HepG2 (cell line): ENCODE measurements at regions not wholly inside any gene's neighbourhood (a gene's known extent, or its start where the extent isn't known, plus 50 kb on each side); places are given as distances from the start of the nearest gene placed in this dataset.

Experiments
- ATAC-seq: fragments of 200-7000 bp; cut with Tn5 transposase; 3 replicates; pipeline ENCODE4 v1.9.1; 2020; ENCODE audit warnings: mild to moderate bottlenecking, moderate library complexity
- BruUV-seq: library from RNA; stranded (reverse); fragments of 400-500 nt; replicated peaks from 2 replicates; lab custom pipeline; 2021; lab: Mats Ljungman, UMichigan
- CTCF ChIA-PET: fragments of 300-600 bp; formaldehyde crosslinking; extraction: SDS; loops from one replicate; lab custom pipeline; 2021; ENCODE audit warnings: low total read pairs, inconsistent platforms, low intra/inter-chr PET ratio; lab: Yijun Ruan, JAX
- POLR2A ChIA-PET: fragments of 350-600 bp; sonication (Branson Sonifier 250); formaldehyde crosslinking; loops from one replicate; lab custom pipeline; 2020; ENCODE audit warnings: antibody characterized with exemption, inconsistent platforms; lab: Yijun Ruan, JAX
- DNase-seq: peaks from one replicate; pipeline ENCODE4 v3.0.0-alpha.2; 2015; ENCODE audit warnings: low spot score
- FAIRE-seq: peaks from 3 replicates; lab custom pipeline; 2011; peaks lifted over from hg19 to GRCh38; lab: Jason Lieb, UNC
- H2AFZ ChIP-seq: one replicate; pipeline ENCODE4 v1.6.1; 2011; ENCODE audit warnings: low read length, inconsistent platforms
- H3K27ac ChIP-seq: fragments of 300-600 bp; 3 replicates; pipeline ENCODE4 v1.8.0; 2011; ENCODE audit warnings: mixed run types, mild to moderate bottlenecking, mixed read lengths, low read length, inconsistent platforms; ENCODE audit not compliant: insufficient read depth; ENCODE audit errors: extremely low read length
- H3K27me3 ChIP-seq, 2 experiments: fragments of 200-600 bp in 1 of 2; 2 replicates in 1 of 2; 3 replicates in 1 of 2; pipeline versions ENCODE4 v1.6.0 to v1.8.0; 2011; ENCODE audit warnings: low read length in 2 of 2, mild to moderate bottlenecking in 2 of 2, moderate library complexity in 2 of 2, inconsistent platforms in 1 of 2; ENCODE audit not compliant: insufficient read depth in 2 of 2, control insufficient read depth in 1 of 2
- H3K36me3 ChIP-seq, 2 experiments: fragments of 200-600 bp in 1 of 2; replicated peaks in 1 of 2; 2 replicates in 1 of 2; 3 replicates in 1 of 2; pipeline versions ENCODE4 v1.5.1 to v1.8.0; 2011; ENCODE audit warnings: low read length in 2 of 2, inconsistent platforms in 1 of 2; ENCODE audit not compliant: insufficient read depth in 2 of 2, control insufficient read depth in 1 of 2
- H3K4me1 ChIP-seq: 2 replicates; pipeline ENCODE4 v1.5.1; 2012; ENCODE audit warnings: low read length, inconsistent platforms; ENCODE audit not compliant: insufficient read depth
- H3K4me2 ChIP-seq: 2 replicates; pipeline ENCODE4 v1.6.0; 2011; ENCODE audit warnings: low read depth, low read length, inconsistent platforms
- H3K4me3 ChIP-seq, 3 experiments: fragments of 200-600 bp in 1 of 3; sonication (generic), shearing (Covaris generic) in 1 of 3; replicated peaks in 1 of 3; 2 replicates each; pipeline ENCODE4 v1.5.1; 2011 to 2016; ENCODE audit warnings: low read length in 3 of 3, inconsistent platforms in 2 of 3, low read depth in 2 of 3, mild to moderate bottlenecking in 2 of 3, control low read depth in 1 of 3, mixed read lengths in 1 of 3; ENCODE audit not compliant: insufficient read depth in 1 of 3
- H3K79me2 ChIP-seq: one replicate; pipeline ENCODE4 v1.6.1; 2011; ENCODE audit warnings: low read length, inconsistent platforms; ENCODE audit not compliant: insufficient read depth
- H3K9ac ChIP-seq: 2 replicates; pipeline ENCODE4 v1.6.0; 2011; ENCODE audit warnings: mild to moderate bottlenecking, low read depth, low read length, inconsistent platforms; ENCODE audit not compliant: insufficient read depth
- H3K9me3 ChIP-seq: 2 replicates; pipeline ENCODE4 v1.5.1; 2012; ENCODE audit warnings: mild to moderate bottlenecking, low read length
- H4K20me1 ChIP-seq: 2 replicates; pipeline ENCODE4 v1.6.0; 2011; ENCODE audit warnings: inconsistent platforms, mild to moderate bottlenecking, low read length, moderate library complexity; ENCODE audit not compliant: insufficient read depth
- ADNP ChIP-seq: sonication (generic); formaldehyde crosslinking; IDR thresholded peaks from 2 replicates; pipeline ENCODE4 v1.4.0; 2020; ENCODE audit warnings: missing genetic modification reagents
- GABPA ChIP-seq, 2 experiments: IDR thresholded peaks; 2 replicates each; pipeline ENCODE4 v1.6.1; 2011 to 2016; ENCODE audit warnings: low read depth in 2 of 2, low read length in 1 of 2, missing biosample characterization in 1 of 2, missing genetic modification characterization in 1 of 2
- HNF1B ChIP-seq: sonication (generic); formaldehyde crosslinking; IDR thresholded peaks from 2 replicates; pipeline ENCODE4 v1.5.1; 2020; ENCODE audit warnings: mild to moderate bottlenecking, moderate library complexity, missing genetic modification reagents
- KLF16 ChIP-seq, 2 experiments: sonication (generic) in 1 of 2; formaldehyde crosslinking in 1 of 2; IDR thresholded peaks; 2 replicates each; pipeline versions ENCODE4 v1.6.1 to v1.8.0; 2016 to 2023; ENCODE audit warnings: missing genetic modification reagents in 2 of 2, missing compliant biosample characterization in 1 of 2
- MBNL3 ChIP-seq: fragments of 250-450 bp; sonication (Bioruptor Pico); conservative IDR thresholded peaks from 2 replicates; pipeline ENCODE4 v1.8.0; 2022; ENCODE audit warnings: mild to moderate bottlenecking, inconsistent platforms
- PAWR ChIP-seq: sonication (generic); formaldehyde crosslinking; IDR thresholded peaks from 2 replicates; pipeline ENCODE4 v1.4.0; 2020; ENCODE audit warnings: missing genetic modification reagents, mild to moderate bottlenecking, borderline replicate concordance
- PAX8 ChIP-seq: sonication (generic); formaldehyde crosslinking; IDR thresholded peaks from 2 replicates; pipeline ENCODE4 v1.8.0; 2022; ENCODE audit warnings: mild to moderate bottlenecking, missing genetic modification reagents, borderline replicate concordance
- U2AF1 ChIP-seq: fragments of 200-400 bp; formaldehyde crosslinking; optimal IDR thresholded peaks from 2 replicates; pipeline ENCODE3; 2017; ENCODE audit warnings: mild to moderate bottlenecking, low read depth, low read length
- ZMAT3 ChIP-seq: sonication (generic); formaldehyde crosslinking; conservative IDR thresholded peaks from 2 replicates; pipeline ENCODE4 v1.7.0; 2021; ENCODE audit warnings: missing genetic modification reagents
- ZNF253 ChIP-seq: sonication (generic); formaldehyde crosslinking; IDR thresholded peaks from 2 replicates; pipeline ENCODE4 v1.8.0; 2022; ENCODE audit warnings: mild to moderate bottlenecking, missing genetic modification reagents, borderline replicate concordance
- ZNF296 ChIP-seq: sonication (generic); formaldehyde crosslinking; conservative IDR thresholded peaks from 2 replicates; pipeline ENCODE4 v1.5.0; 2020; ENCODE audit warnings: mild to moderate bottlenecking, missing genetic modification reagents
- ZNF558 ChIP-seq: sonication (generic); formaldehyde crosslinking; IDR thresholded peaks from 2 replicates; pipeline ENCODE4 v1.9.0; 2022; ENCODE audit warnings: mild to moderate bottlenecking, missing genetic modification reagents, borderline replicate concordance
- ZNF691 ChIP-seq: sonication (generic); formaldehyde crosslinking; IDR thresholded peaks from 2 replicates; pipeline ENCODE4 v1.4.0; 2020; ENCODE audit warnings: missing genetic modification reagents, low read depth, mild to moderate bottlenecking, borderline replicate concordance
- ZSCAN29 ChIP-seq: sonication (generic); formaldehyde crosslinking; conservative IDR thresholded peaks from 2 replicates; pipeline ENCODE4 v1.4.0; 2020; ENCODE audit warnings: mild to moderate bottlenecking, missing genetic modification reagents
- WGBS: methylation state at CpG from one replicate; pipeline ENCODE4 v1.1.6; 2017; ENCODE audit warnings: low lambda C conversion rate; 5-methylcytosine and 5-hydroxymethylcytosine counted together
- in situ Hi-C: cut with HindIII; loops from 2 replicates; pipeline ENCODE4 v1.10.0; 2017; ENCODE audit warnings: low pct_unique_long_range_greater_than_20kb; ENCODE audit not compliant: extremely low pct_ligation_motif_present
- intact Hi-C: fragments of 100-400 bp; cut with micrococcal nuclease; formaldehyde crosslinking; loops from one replicate; pipeline ENCODE4 v1.10.0; 2022; ENCODE audit not compliant: unreplicated experiment
- TF ChIP-seq, protein P1 (sequence below): sonication (generic); formaldehyde crosslinking; IDR thresholded peaks from 2 replicates; pipeline ENCODE4 v1.5.1; 2020; ENCODE audit warnings: mild to moderate bottlenecking, missing genetic modification reagents, borderline replicate concordance
- TF ChIP-seq, protein P2 (sequence below): sonication (generic); formaldehyde crosslinking; IDR thresholded peaks from 2 replicates; pipeline ENCODE4 v1.5.0; 2020; ENCODE audit warnings: missing genetic modification reagents
- TF ChIP-seq, protein P3 (sequence below): sonication (generic); formaldehyde crosslinking; IDR thresholded peaks from 2 replicates; pipeline ENCODE4 v1.4.0; 2020; ENCODE audit warnings: missing genetic modification reagents, borderline replicate concordance

DNA sequence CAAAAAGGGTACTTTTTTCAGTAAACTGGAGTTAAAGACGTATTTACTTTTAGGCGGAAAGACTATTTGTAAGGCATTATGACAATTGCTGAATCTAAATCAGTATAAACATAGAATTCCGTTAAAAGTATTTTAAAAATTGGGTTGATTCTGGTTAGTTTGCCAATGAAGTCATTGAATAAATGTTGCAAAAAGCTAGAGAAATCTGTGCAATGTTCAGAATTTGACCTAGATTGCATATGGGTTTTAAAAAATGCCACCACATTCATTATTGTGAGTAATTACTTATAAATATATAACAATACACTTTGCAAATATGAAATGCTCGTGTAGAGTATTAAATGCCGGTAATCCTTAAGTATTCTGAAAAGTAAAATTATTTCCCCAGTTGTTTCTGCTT is 116.5 kb upstream of the EEF1E1 start (continued):
- TF ChIP-seq, protein P1, sequence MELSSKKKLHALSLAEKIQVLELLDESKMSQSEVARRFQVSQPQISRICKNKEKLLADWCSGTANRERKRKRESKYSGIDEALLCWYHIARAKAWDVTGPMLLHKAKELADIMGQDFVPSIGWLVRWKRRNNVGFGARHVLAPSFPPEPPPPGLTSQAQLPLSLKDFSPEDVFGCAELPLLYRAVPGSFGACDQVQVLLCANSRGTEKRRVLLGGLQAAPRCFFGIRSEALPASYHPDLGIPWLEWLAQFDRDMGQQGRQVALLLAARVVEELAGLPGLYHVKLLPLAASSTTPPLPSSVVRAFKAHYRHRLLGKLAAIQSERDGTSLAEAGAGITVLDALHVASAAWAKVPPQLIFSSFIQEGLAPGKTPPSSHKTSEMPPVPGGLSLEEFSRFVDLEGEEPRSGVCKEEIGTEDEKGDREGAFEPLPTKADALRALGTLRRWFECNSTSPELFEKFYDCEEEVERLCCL: no peak
- TF ChIP-seq ZNF253 (CRISPR knock-in tag) (no peak), GABPA (IDR thresholded peaks at IDR 0.05; ENCODE audit: low read depth, low read length) (no peak), GABPA (CRISPR knock-in tag; IDR thresholded peaks at IDR 0.05; ENCODE audit: low read depth) (no peak), HNF1B (no peak), MBNL3 (CRISPR knock-in tag) (no peak), ZNF691 (CRISPR knock-in tag) (no peak), ZNF558 (no peak)

- H4K20me1 ChIP-seq: no peaks in the 10 kb centered on the region
- H3K9me3 ChIP-seq: no peaks in the 10 kb centered on the region
- in situ Hi-C loops (no loop called here), intact Hi-C loops (loop anchor here (10.0 kb wide), 1 partner anchor 491 kb away; the partner anchor contains the start of gene BMP6)
- no peaks in the 10 kb centered on the region for H3K79me2 ChIP-seq
- no peaks in the 10 kb centered on the region for H3K27me3 ChIP-seq
- BruUV-seq: no TSS peak
- ChIA-PET CTCF (no interaction called here), POLR2A (no interaction called here)
- ATAC-seq (no peak; the same call in 2 of the 3 replicates), FAIRE-seq (no peak), DNase-seq (no peak)
- H3K4me3 ChIP-seq: no peak overlapping the region
- H3K4me1 ChIP-seq: no peaks in the 10 kb centered on the region
- H3K27ac ChIP-seq: no peak overlapping the region
- no peak overlapping the region for H3K9ac ChIP-seq
- no peaks in the 10 kb centered on the region for H3K36me3 ChIP-seq
- WGBS: 33% methylated on average over 6 of the region's 6 CpGs
- H2AFZ ChIP-seq: no peak overlapping the region
- H3K4me2 ChIP-seq: no peak overlapping the region
- TF ChIP-seq ZMAT3 (CRISPR knock-in tag) (no peak), ZSCAN29 (CRISPR knock-in tag) (no peak), KLF16 (CRISPR knock-in tag; IDR thresholded peaks at IDR 0.05) (no peak), PAWR (CRISPR knock-in tag) (no peak), ADNP (no peak), ZNF296 (CRISPR knock-in tag) (no peak), PAX8 (CRISPR knock-in tag) (no peak), U2AF1 (no peak)
- TF ChIP-seq, protein P2, sequence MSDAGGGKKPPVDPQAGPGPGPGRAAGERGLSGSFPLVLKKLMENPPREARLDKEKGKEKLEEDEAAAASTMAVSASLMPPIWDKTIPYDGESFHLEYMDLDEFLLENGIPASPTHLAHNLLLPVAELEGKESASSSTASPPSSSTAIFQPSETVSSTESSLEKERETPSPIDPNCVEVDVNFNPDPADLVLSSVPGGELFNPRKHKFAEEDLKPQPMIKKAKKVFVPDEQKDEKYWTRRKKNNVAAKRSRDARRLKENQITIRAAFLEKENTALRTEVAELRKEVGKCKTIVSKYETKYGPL: no peak
- TF ChIP-seq, protein P3, sequence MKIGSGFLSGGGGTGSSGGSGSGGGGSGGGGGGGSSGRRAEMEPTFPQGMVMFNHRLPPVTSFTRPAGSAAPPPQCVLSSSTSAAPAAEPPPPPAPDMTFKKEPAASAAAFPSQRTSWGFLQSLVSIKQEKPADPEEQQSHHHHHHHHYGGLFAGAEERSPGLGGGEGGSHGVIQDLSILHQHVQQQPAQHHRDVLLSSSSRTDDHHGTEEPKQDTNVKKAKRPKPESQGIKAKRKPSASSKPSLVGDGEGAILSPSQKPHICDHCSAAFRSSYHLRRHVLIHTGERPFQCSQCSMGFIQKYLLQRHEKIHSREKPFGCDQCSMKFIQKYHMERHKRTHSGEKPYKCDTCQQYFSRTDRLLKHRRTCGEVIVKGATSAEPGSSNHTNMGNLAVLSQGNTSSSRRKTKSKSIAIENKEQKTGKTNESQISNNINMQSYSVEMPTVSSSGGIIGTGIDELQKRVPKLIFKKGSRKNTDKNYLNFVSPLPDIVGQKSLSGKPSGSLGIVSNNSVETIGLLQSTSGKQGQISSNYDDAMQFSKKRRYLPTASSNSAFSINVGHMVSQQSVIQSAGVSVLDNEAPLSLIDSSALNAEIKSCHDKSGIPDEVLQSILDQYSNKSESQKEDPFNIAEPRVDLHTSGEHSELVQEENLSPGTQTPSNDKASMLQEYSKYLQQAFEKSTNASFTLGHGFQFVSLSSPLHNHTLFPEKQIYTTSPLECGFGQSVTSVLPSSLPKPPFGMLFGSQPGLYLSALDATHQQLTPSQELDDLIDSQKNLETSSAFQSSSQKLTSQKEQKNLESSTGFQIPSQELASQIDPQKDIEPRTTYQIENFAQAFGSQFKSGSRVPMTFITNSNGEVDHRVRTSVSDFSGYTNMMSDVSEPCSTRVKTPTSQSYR (CRISPR knock-in tag): no peak
Observed at GRCh38 chr6:8215631-8216030, 113.3 kb upstream of the EEF1E1 start.
